GM21528 (cell line): ENCODE measurements at regions not wholly inside any gene's neighbourhood (a gene's known extent, or its start where the extent isn't known, plus 50 kb on each side); places are given as distances from the start of the nearest gene placed in this dataset.
"Not testable (repeated sequence)": the region's sequence is repeated elsewhere in the genome, so short reads cannot be mapped to it uniquely, and the experiment has no call there.

ENCODE experiments used
- ATAC-seq: cut with Tn5 transposase; IDR thresholded peaks from one replicate; pipeline ENCODE4 v1.9.1; 2021; ENCODE audit warnings: mild to moderate bottlenecking, moderate library complexity; ENCODE audit not compliant: unreplicated experiment, low FRiP score

DNA sequence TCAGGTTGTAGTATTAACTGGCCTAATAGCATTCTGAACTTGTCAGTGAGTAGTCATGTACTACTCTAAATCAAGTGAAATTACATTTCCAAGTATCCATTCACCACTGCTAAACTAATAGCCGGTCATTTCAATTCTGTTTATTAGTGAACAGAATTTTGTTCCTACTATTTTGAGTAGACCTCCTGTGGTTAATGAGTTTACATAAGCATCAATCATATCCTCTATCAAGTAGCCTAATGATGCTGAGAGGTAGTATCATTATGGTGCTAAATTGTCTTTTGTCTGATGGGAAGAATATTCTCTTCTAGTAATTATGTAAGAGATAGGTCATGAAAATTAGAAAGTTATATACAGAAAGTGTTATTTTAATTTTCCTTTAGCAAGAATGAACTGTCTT is 602.8 kb downstream of the KCNT2 start:
- no peak for ATAC-seq

DNA sequence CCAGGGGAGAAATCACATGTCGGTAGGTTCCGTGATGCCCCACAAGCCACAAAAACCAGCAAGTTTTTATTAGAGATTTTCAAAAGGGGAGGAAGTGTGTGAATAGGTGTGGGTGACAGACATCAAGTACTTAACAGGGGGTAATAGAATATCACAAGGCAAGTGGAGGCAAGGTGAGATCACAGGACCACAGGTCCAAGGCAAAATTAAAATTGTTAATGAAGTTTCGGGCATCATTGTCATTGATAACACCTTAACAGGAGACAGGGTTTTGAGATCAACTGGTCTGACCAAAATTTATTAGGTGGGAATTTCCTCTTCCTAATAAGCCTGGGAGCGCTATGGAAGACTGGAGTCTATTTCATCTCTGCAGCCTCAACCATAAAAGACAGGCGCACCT is 603.9 kb downstream of the KCNT2 start:
- ATAC-seq = not testable (repeated sequence)

- ATAC-seq = no peak
Observed at GRCh38 chr1:196002906-196003305, 605.3 kb downstream of the KCNT2 start.

GRCh38 chr1:196002296-196002695 is 605.9 kb downstream of the KCNT2 start:
- ATAC-seq = not testable (repeated sequence)

DNA sequence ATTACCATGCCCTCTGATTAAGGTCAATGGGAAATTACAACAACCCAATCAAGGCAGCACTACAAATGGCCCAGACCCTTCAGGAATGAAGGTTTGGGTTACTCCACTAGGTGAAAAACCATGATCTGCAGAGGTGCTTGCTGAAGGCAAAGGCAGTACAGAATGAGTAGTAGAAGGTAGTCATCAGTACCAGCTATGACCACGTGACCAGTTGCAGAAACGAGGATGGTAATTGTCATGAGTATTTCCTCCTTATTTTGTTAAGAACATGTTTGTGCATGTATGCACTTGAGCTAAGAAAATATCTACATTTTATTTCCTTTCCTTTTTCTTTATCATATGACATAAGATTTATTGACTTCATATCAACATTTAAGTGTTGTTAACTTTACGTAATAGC is 607.1 kb downstream of the KCNT2 start:
- ATAC-seq = no peak

DNA sequence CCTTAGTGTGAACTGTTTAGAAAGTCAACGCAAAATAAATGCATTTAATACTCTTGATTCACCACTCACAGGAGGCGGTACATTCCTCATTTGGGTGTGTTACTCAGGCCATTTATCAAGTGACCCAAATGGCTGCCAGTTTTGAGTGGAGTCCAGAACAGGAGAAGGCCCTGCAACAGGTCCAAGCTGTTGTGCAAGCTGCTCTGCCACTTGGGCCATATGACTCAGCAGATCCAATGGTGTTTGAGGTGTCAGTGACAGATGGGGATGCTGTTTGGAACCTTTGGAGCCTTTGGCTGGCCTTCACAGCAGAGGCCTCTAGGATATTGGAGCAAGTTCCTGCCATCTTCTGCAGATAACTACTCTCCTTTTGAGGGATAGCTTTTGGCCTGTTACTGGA is 609.2 kb downstream of the KCNT2 start:
- ATAC-seq = no peak

DNA sequence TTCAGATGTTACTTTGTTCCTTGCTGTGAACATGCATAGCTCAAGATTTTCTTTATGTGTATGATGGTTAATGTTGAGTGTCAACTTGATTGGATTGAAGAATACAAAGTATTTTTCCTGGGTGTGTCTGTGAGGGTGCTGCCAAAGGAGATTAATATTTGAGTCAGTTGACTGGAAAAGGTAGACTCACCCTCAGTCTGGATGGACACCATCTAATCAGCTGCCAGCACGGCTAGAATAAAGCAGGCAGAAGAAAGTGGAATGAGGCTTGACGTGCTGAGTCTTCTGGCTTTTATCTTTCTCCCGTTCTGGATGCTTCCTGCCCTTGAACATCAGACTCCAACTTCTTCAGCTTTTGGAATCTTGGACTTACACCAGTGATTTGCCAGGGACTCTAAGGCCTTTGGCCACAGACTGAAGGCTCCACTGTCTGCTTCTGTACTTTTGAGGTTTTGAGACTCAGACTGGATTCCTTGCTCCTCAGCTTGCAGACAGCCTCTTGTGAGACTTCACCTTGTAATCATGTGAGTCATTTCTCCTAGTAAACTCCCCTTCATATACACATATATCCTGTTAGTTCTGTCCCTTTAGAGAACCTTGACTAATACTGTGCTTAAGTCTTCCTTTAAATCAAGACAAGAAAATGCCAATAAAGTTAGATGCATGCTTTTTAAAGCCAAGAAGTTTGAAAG is 626.6 kb downstream of the KCNT2 start:
- ATAC-seq = no peak

GRCh38 chr1:195979646-195980045 is 628.6 kb downstream of the KCNT2 start:
- ATAC-seq = no peak

- no peak for ATAC-seq
Observed at GRCh38 chr1:195973311-195973904, 634.8 kb downstream of the KCNT2 start.

DNA sequence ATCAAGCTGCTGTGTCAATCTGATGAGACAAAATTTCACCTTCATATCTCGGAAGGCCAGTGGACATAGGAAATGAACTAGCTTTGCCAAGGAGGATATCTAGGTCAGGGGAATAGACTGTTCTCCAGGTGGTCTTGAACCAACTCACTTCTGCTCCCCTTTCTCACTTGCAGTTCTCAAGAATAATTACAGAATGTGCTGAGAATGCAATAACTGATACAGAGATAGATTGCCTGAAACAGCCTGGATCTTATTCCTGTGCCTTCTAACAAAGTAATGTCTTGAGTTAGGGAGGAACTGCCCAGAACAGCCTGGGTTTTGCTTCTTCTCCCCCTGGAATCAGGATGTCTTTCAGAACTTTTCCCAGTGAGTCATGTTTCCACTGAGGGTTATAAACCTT is 636.7 kb downstream of the KCNT2 start:
- no peak for ATAC-seq

DNA sequence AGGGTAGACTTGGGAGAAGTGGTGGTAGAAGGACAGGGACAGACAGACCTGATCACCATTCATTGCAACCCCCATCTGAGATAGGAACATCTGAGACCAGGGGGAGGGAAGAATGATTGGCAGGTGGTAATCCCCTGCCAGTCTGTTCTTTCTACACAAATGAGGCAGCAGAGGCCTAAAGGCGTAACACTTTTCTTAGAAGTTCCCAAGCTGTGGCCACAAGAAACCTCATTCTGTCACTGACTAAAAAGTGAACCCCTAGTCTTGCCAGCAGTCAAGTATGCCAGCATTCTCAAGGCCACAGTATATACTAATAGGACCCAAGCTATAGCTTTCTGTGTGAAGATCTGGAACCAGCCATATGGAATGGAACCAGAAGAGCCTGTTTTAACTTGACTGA is 638.0 kb downstream of the KCNT2 start:
- no peak for ATAC-seq

DNA sequence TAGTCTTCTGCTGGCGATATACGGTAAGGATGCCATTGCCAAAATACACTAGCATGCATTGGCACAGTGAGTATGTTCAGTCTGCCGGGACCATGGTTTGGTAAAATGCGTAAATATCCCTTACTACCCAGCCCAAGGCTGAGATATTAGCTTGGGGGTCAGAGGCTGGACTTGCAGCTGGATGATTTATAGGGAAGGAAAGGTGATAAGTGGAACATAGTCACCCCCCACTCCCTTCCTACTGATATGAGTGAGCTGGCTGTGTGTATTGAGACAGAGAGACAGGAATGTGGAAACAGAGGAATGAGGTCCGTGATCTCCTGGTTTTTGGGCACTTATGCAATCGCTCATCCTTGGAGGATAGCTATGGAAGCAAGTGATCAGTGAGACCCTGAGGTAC is 642.8 kb downstream of the KCNT2 start:
- no peak for ATAC-seq

GRCh38 chr1:195965036-195965435 is 643.2 kb downstream of the KCNT2 start:
- ATAC-seq = no peak

DNA sequence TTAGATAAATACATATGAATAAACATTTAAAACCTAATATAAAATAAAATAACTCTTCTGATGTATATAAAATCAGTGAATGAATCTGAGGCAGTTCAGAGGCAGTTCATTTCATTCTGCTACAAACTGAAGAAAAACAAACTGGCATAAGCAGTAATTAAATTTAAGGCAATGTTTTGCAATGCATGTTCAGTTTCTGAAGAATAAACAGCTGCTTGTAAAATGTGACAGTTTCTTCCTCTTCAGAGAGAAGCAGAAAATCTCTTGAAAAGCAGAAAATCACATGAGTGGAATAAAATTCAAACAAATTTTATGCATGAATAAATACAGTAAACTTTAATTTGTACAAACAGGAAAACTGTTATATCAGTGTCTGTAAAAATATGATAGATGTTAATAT is 643.7 kb downstream of the KCNT2 start:
- ATAC-seq = no peak

GRCh38 chr1:195962051-195962450 is 646.2 kb downstream of the KCNT2 start:
- no peak for ATAC-seq

- no peak for ATAC-seq
Observed at GRCh38 chr1:195960580-195960979, 647.7 kb downstream of the KCNT2 start.

DNA sequence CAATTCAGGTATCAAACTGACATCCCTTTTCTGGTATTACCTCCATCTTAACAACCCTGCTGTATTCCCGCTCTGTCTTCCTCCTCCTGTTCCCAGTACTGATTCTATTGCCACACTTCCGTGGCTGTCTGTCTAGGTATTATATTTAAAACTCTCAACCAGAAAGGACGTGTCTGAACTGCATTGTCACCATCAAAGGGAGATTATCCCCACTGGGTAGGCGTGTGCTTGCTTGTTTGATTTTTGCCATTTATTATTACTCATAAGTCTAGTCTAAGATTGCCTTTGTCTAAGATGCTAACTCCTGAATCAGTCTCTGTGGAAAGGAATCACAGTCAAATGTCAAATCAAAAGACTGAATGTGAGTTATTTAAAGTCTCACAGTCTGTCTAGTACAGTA is 650.1 kb downstream of the KCNT2 start:
- ATAC-seq = no peak

- ATAC-seq = no peak
Observed at GRCh38 chr1:195956845-195957244, 651.4 kb downstream of the KCNT2 start.

- no peak for ATAC-seq
Observed at GRCh38 chr1:195954848-195955247, 653.4 kb downstream of the KCNT2 start.

DNA sequence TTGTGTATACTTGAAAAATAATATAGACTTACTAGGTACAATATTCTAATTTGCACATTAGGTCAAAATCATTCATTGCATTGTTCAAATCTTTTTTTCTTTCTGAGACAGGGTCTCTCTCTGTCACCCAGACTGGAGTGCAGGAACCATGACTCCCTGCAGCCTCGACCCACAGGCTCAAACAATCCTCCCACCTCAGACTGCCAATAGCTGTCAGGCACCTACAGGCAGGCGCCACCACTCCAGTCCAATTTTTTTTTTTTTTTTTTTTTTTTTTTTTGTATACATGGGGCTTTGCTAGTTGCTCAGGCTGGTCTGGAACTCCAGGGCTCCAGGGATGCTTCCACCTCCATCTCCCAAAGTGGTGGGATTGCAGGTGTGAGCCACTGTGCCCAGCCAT is 656.9 kb downstream of the KCNT2 start:
- ATAC-seq = no peak

- no peak for ATAC-seq
Observed at GRCh38 chr1:195948123-195948895, 659.9 kb downstream of the KCNT2 start.

- no peak for ATAC-seq
Observed at GRCh38 chr1:195946500-195946899, 661.7 kb downstream of the KCNT2 start.
